GM19238 (cell line): ENCODE measurements at regions not wholly inside any gene's neighbourhood (a gene's known extent, or its start where the extent isn't known, plus 50 kb on each side); places are given as distances from the start of the nearest gene placed in this dataset.

ENCODE experiments used
- DNase-seq: peaks from one replicate; pipeline ENCODE4 v3.0.0; 2011; ENCODE audit warnings: low spot score; ENCODE audit not compliant: insufficient read length

GRCh38 chr1:199684686-199685273, 342.7 kb upstream of the NR5A2 start:
- DNase-seq = peak; percentile 3

- DNase-seq = no peak
These were observed 342.1 kb upstream of the NR5A2 start for GRCh38 chr1:199685369-199685768.

GRCh38 chr1:199687321-199687720, 340.2 kb upstream of the NR5A2 start:
- no peak for DNase-seq

- no peak for DNase-seq
These were observed 339.3 kb upstream of the NR5A2 start for GRCh38 chr1:199688133-199688676.

- no peak for DNase-seq
These were observed 338.7 kb upstream of the NR5A2 start for GRCh38 chr1:199688774-199689173.

GRCh38 chr1:199690496-199690895, 337.0 kb upstream of the NR5A2 start:
- no peak for DNase-seq

- no peak for DNase-seq
These were observed 336.0 kb upstream of the NR5A2 start for GRCh38 chr1:199691540-199691939.

GRCh38 chr1:199693724-199694123, 333.8 kb upstream of the NR5A2 start:
- no peak for DNase-seq

- no peak for DNase-seq
These were observed 331.3 kb upstream of the NR5A2 start for GRCh38 chr1:199696225-199696624.

GRCh38 chr1:199698222-199698621, 329.3 kb upstream of the NR5A2 start:
- DNase-seq = no peak

GRCh38 chr1:199700551-199700950, 327.0 kb upstream of the NR5A2 start:
- no peak for DNase-seq

GRCh38 chr1:199701726-199702125, 325.8 kb upstream of the NR5A2 start:
- no peak for DNase-seq

GRCh38 chr1:199704231-199704630, 323.3 kb upstream of the NR5A2 start:
- no peak for DNase-seq

- DNase-seq = no peak
These were observed 321.7 kb upstream of the NR5A2 start for GRCh38 chr1:199705825-199706224.

- no peak for DNase-seq
These were observed 320.5 kb upstream of the NR5A2 start for GRCh38 chr1:199706826-199707606.

- no peak for DNase-seq
These were observed 316.5 kb upstream of the NR5A2 start for GRCh38 chr1:199710974-199711373.

- no peak for DNase-seq
These were observed 310.8 kb upstream of the NR5A2 start for GRCh38 chr1:199716729-199717128.

- DNase-seq = no peak
These were observed 308.2 kb upstream of the NR5A2 start for GRCh38 chr1:199719156-199719842.

- DNase-seq = no peak
These were observed 307.0 kb upstream of the NR5A2 start for GRCh38 chr1:199720496-199720895.

- DNase-seq = no peak
These were observed 306.5 kb upstream of the NR5A2 start for GRCh38 chr1:199721001-199721400.

- no peak for DNase-seq
These were observed 304.1 kb upstream of the NR5A2 start for GRCh38 chr1:199723250-199723956.

GRCh38 chr1:199724049-199724448, 303.5 kb upstream of the NR5A2 start:
- DNase-seq = no peak
